GM21723 (cell line): ENCODE measurements at regions not wholly inside any gene's neighbourhood (a gene's known extent, or its start where the extent isn't known, plus 50 kb on each side); places are given as distances from the start of the nearest gene placed in this dataset.

Source experiments
- ATAC-seq: cut with Tn5 transposase; IDR thresholded peaks from one replicate; pipeline ENCODE4 v1.9.1; 2021; ENCODE audit warnings: mild to moderate bottlenecking, moderate library complexity; ENCODE audit not compliant: unreplicated experiment

DNA sequence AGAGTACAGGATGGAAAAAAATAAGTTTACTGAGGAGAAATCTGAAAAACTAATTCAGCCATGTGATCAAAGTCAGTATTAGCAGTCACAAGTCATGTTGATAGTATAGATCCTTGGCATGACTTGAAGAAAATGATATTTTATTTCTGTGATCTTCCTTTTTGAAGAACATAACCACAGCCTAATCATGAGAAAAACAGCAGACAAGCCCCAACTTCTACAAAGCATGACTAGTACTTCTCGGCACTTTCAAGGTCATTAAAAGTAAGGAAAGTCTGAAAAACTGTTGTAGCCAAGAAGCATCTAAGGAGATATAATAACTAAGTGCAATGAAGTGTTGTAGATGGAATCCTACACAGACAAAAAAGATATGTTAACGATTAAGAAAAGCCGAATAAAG lies 264.1 kb upstream of the FOXG1 start:
- no peak for ATAC-seq

DNA sequence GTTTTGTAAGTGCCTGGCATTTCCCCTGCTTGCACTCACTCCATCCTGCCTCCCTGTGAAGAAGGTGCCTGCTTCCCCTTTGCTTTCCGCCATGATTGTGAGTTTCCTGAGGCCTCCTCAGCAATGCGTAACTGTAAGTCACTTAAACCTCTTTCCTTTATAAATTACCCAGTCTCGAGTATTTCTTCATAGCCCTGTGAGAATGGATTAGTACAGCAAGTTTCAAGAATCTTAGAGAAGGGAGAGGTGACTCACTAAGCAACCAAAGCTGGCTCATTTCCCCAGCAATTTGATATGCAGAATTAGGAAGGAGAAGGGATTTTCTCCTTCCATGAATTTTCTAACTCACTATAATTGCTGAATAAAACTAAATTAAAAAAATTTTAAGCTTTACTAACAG lies 251.0 kb upstream of the FOXG1 start:
- ATAC-seq, result no peak

DNA sequence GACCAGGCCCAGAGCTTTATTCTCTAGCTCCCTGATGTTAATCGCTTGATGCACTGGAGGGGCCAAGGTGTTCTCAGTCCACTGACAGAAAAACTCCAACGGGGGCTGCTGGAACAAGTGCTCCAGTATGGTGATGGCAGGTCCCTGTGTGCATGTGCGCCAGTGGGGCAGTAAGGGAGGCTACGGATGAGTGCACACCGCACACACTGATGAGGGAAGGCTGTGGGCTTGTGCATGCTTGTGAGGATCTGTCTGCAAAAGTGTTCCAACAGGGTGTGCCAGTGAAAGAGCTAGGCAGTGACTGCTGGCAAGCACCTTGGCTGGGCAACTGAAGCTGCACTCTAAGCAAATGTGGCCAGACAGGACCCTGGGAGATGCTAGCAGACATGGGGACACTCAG lies 229.7 kb upstream of the FOXG1 start:
- ATAC-seq, result no peak

DNA sequence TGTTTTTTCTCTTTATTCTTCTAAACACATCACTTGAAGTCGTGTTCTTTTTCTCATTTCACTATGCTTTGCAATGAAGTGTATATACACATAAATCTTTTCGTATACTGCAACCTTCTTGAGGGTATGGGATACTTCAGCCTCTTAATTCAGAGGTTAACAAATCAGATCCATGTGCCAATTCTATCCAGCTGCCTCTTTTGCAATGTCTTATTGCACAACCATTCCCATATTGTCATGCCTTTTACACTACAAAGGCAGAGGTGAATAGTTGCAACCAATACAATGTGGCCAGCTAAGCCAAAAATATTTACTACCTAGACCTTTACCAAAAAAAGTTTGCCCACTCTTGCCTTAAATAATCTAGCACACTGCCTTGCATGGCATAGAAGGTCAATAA lies 224.5 kb upstream of the FOXG1 start:
- ATAC-seq, result no peak

DNA sequence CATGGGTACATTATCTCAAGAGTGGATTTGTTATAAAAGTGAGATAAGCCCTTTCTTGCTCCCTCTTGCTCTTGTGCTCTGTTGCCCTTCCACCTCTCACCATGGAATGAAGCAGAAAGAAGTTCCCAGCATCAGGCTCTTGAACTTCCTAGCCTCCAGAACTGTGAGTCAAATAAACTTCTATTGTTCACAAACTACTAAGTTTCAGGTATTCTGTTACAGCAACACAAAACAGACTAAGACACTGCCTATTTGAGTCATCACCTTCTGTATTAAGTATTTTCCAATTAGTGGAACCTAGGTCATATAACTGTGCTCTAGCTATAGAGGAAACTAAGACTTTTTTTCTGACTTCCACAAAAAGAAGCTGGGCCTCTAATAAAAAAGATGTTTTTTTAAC lies 201.2 kb upstream of the FOXG1 start:
- no peak for ATAC-seq

GRCh38 chr14:28570391-28570790 lies 196.2 kb upstream of the FOXG1 start:
- ATAC-seq, result no peak

GRCh38 chr14:28571636-28572035 lies 195.0 kb upstream of the FOXG1 start:
- no peak for ATAC-seq

- no peak for ATAC-seq
Observed at GRCh38 chr14:28576523-28576922, 190.1 kb upstream of the FOXG1 start.

DNA sequence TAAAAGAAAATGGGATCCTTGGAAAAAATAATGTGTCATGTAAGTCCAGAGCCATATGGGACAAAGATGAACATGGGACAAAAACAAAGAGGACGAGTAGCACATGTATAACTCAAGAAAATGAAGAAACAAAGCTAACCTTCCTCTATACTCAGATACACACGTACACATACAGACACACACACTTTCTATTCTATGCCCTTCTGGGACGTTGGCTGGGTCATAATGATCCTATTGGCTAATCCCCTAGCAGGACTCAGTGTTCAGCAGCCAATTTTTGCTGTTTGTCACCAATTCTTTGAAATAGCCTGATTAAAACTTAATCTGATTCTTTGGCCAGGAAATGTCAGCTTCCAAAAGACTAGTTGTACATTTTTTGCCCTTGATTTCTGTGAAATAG lies 189.4 kb upstream of the FOXG1 start:
- ATAC-seq, result no peak

- ATAC-seq, result no peak
Observed at GRCh38 chr14:28577711-28578131, 188.9 kb upstream of the FOXG1 start.

- no peak for ATAC-seq
Observed at GRCh38 chr14:28584951-28585350, 181.6 kb upstream of the FOXG1 start.

GRCh38 chr14:28589792-28590191 lies 176.8 kb upstream of the FOXG1 start:
- no peak for ATAC-seq

GRCh38 chr14:28596391-28596790 lies 170.2 kb upstream of the FOXG1 start:
- no peak for ATAC-seq

DNA sequence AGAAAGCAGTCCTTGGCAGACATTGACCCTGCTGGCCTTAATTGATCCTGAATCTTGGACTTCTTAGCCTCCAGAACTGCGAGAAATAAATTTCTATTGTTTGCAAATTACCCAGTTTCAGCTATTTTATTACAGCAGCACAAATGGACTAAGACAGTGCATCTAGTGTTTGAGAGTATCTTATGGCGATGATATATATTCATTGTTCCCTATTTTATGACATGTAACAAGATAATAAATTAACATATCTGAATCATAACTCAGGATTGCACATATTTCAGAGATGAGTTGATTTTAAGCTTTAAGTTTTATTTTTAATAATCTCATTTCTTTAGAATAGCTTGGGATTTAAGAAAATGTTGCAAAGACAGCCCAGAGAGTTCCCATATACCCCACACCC lies 167.4 kb upstream of the FOXG1 start:
- ATAC-seq, result no peak

- ATAC-seq, result no peak
Observed at GRCh38 chr14:28599605-28600004, 167.0 kb upstream of the FOXG1 start.

GRCh38 chr14:28603606-28604005 lies 163.0 kb upstream of the FOXG1 start:
- no peak for ATAC-seq

- no peak for ATAC-seq
Observed at GRCh38 chr14:28607661-28608060, 158.9 kb upstream of the FOXG1 start.

GRCh38 chr14:28608443-28608842 lies 158.1 kb upstream of the FOXG1 start:
- no peak for ATAC-seq

DNA sequence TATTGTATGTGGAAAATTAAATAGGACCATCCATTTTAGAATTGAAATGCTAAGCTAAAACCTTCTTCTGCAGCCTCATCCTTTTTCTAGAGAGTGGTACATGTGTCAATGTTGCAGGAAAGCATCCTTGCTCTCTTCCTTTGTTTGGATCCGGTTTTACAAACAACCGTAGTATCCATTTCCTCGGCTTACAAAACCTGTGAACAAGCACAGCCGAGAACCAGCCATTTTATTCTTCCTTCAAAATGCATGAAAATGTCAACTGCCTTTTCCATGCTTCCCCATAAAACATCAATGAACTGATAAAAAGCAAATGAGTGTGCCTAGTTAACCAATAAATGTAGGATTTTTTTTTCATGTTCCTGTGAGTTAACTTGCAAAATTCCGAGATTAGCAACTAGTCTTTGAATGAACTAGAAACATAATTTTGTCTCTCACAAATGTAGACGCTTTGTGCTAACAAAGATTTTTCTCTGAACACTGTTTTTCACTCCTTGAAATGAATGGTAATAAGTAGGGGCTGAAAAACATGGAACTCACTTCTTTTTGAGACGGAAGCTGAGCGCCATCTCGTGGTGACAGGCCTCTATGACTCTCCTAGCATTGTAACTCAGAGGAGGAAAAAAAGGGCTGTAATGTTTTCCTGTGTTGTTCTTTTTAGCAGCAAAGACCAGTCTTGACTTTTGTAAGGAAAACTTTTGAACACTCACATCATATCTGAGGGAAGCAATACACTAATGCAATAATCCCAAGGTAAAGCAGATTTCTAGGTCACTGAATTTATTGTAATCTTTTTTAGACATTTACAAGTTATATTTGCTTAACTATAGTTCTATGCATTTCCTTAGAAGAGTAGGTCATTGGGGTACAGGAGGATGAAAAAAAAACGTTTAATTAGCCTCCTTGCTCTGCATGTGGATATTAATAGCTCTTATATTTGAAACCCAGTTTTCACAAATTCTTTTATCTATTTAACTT lies 157.4 kb upstream of the FOXG1 start:
- ATAC-seq, result peak; percentile 54

DNA sequence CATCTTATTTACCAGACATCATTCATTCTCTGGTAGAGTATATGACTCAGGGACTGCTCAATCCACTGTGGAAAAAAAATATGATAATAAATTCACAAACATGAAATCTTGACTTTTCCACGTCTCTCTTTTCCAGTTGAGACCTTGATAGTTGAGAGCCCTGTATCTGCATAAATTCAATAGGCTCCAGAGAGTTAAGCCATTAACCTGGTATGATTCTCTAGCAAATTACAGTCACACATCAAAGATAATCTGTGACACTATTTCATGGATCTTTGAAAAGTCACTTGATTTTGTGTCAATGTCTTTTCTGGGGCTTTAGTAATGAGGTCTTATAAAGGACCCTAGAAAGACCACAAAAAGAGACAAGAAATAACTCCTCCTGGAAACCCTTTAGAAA lies 154.2 kb upstream of the FOXG1 start:
- ATAC-seq, result no peak

DNA sequence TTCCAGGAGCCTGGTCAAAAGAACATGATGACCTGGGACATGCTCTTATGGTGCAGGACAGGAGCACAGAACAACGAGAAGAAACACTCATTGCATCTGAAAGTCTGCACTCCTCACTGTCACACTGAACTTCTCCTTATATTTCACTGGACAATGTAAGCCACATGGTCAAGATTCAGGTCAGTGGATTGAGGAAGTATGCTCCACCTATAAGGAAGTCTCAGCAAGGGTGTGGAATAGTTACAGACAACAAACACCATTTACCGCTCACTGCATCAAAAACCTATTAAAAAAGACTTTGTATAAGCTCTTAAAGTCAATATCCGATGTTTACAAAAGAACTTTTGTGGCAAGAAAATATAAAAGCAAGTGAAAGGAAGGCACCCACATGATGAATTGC lies 153.1 kb upstream of the FOXG1 start:
- no peak for ATAC-seq

DNA sequence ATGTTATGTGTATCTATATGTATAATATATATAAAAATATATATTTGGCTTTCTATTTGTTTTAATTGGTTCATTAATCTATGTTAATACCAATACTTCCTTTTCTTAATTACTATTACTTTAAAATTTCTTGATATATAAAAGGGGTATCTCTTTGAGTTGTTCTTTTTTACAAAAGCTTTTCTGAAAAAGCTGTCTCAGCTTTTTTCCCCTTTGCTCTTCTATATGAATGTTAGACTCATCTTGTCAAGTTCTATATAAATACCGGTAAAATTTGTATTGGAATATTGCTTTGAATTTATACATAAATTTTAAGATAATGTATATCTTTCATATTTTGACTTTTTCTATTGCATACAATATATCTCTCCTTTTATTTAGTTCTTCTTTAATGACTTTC lies 139.8 kb upstream of the FOXG1 start:
- no peak for ATAC-seq
